ENCODE measurements at regions not wholly inside any gene's neighbourhood (a gene's known extent, or its start where the extent isn't known, plus 50 kb on each side); places are given as distances from the start of the nearest gene placed in this dataset.
"Not testable (repeated sequence)": the region's sequence is repeated elsewhere in the genome, so short reads cannot be mapped to it uniquely, and the experiment has no call there.

- DNase-seq, result no peak
These were observed 80.8 kb upstream of the RNU6-1 start for GRCh38 chr15:67920524-67921240.

GRCh38 chr15:67922106-67922675 lies 82.3 kb upstream of the RNU6-1 start:
- no peak for DNase-seq

DNA sequence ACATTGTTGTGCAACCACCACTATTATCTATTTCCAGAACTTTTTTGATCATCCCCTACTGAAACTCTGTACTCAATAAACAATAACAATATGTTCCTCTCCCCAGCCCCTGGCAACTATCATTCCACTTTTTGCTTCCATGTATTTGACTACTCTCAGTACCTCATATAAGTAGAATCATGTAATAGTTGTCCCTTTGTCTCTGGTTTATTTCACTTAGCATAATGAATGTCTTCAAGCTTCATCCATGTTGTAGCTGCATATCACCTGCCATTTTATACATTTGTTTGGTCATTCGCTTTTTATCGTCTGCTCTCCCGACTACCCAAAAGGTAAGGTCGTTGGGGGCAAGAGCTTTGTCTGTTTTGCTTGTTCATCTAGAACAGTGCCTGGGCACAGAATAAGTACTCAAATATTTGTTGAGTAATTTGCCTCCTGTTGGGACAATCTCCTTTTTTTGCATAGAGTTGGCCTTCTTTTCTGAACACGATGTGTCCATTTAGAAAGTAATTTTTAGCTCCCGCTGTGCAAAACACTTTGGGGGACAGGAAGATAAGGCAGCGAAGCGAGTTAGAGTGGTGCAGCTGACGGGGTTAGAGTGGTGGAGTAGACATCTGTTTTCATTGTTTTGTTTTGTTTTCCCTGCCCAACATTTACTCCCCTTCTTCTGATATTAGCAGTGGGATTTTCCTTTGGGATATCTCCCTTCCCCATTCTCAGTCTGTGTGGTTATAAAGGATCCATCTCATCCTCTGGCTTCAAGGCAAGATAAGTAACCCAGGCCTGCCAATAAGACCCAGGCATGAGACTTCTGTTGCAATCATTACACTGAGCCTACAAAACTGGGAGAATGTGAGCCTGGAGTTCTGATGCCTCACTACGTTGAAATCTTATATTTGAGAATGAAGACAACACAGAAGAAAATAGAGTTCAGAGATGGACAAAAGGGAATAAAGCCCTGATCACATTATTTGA lies 83.4 kb upstream of the RNU6-1 start:
- DNase-seq, result no peak

DNA sequence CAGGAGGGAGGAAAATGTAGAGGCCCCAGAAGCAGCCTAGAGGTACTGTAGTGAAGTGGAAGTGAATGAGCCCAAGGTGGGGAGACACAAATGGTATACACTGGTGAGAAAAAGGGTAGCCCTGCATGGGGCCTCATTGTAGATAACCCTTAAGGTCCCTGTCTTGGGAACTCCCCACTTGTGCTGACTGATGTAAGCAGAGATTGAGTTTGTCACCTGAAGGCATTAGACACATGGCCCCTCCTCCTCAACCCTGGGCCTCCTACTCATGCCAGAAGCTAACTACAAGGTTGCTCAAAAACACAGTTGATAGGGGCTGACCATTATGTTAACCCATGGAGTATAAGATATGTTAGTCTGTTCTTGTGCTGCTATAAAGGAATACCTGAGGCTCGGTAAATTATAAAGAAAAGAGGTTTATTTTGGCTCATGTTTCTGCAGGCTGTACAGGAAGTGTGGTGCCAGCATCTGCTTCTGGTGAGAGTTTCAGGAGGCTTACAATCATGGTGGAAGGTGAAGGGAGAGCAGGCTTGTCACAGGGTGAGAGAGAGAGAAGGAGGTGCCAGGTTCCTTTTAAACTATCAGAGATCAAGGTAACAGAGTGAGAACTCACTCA lies 84.6 kb upstream of the RNU6-1 start:
- no peak for DNase-seq

DNA sequence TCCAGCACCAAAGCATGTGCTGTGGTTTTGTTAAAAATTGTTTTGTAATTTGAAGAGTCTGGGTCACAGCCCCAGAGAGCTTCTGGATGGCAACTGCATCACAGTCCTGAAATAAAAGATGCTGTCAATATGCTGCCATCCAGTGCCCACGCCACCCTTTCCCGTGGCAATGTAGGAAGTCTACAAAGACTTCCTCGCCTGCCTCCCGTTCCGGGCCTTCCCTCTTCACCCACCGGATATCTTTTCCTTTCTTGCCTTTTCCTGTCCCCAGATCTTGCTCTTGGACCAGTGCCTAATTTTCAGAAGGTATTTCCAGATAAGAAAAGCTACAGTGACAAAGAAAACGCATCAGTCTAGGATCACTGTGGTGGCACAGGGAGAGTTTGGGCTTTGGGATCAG lies 85.3 kb upstream of the RNU6-1 start:
- DNase-seq, result no peak

GRCh38 chr15:67927501-67928168 lies 87.8 kb upstream of the RNU6-1 start:
- DNase-seq, result no peak

- DNase-seq, result no peak
These were observed 88.8 kb upstream of the RNU6-1 start for GRCh38 chr15:67928666-67929065.

- no peak for DNase-seq
These were observed 90.9 kb upstream of the RNU6-1 start for GRCh38 chr15:67930720-67931119.

GRCh38 chr15:67931861-67932260 lies 92.0 kb upstream of the RNU6-1 start:
- peak; percentile 56 for DNase-seq

- peak; percentile 37 for DNase-seq
These were observed 94.3 kb upstream of the RNU6-1 start for GRCh38 chr15:67934126-67934525.

DNA sequence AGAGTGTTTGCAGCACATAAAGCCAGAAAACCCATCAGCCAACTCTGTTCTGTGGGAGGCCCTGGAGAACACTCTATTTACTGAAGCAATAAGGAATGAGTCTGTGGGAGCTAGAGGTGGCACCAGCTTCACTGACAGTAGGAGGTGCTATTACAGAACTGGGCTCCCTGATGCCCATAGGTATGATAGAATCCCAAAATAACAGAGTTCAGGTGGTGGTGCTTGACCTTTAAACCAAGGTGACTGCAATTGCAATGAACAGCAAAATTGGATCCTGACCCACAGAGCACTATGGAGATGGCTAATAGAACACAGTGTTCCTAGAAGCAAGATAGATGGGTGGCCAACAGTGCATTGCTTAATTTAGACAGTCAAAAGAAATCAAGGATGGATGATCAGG lies 95.4 kb upstream of the RNU6-1 start:
- no peak for DNase-seq

DNA sequence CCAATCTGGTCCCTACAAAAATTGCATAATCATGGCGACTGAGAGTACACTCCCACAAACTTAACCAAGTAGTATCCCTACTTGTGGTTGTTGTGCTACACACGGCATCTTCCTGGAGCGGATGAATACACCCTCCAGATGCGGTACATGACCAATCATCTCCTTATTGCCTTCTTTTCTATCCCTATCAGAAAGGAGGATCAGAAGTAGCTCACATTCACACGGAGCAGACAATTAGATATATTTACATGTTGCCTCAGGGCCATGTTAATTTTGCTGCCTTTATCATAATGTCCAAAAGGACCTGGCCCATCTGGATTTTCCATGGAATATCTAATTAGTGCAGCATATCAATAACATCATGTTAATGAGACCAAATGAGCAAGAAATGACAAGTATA lies 96.4 kb upstream of the RNU6-1 start:
- no peak for DNase-seq

DNA sequence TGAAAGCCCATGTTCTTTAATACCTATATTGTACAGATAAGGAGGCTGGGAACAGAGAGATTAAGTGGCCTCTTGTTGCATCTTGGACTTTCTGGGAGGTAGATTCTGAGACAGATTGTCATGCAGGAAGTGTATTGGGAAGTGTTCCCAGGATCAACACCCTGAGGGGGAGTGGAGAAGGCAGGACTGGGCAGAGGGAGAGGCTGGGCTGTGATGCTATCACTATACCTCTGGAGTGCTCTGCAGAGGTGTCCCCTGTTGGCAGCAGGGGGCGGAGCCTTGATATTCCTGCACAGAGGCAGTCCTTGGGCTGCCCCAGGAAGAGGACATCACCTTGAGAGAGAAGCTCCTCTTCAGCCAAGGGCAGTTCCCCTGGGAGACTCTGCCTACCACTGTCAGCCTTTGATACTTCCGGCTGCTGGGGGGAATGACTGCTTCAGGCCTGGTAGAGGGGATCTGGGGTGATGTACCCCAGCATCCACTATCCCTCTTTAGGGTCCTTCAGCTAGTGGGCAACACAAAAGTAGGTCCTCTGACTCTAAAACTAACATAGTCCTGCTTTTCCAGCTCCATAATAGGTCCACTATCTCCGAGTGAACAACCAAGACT lies 97.4 kb upstream of the RNU6-1 start:
- DNase-seq, result no peak

- DNase-seq, result not testable (repeated sequence)
These were observed 99.3 kb upstream of the RNU6-1 start for GRCh38 chr15:67939179-67939578.

DNA sequence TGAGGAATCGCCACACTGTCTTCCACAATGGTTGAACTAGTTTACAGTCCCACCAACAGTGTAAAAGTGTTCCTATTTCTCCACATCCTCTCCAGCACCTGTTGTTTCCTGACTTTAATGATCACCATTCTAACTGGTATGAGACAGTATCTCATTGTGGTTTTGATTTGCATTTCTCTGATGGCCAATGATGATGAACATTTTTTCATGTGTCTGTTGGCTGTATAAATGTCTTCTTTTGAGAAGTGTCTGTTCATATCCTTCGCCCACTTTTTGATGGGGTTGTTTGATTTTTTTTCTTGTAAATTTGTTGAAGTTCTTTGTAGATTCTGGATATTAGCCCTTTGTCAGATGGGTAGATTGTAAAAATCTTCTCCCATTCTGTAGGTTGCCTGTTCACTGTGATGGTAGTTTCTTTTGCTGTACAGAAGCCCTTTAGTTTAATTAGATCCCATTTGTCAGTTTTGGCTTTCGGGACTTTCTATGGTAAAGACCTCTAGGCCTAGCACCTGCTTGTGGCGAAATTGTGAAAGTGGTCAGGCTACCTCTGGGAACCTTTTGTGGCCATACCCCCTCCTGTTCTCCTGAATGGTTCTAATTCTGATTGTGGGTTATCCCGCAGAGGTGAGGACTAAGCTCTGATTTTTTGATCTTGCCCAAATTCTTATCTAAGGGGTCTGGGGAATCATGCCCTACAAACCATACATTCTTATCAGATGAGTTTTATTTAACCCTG lies 99.9 kb upstream of the RNU6-1 start:
- DNase-seq, result not testable (repeated sequence)

DNA sequence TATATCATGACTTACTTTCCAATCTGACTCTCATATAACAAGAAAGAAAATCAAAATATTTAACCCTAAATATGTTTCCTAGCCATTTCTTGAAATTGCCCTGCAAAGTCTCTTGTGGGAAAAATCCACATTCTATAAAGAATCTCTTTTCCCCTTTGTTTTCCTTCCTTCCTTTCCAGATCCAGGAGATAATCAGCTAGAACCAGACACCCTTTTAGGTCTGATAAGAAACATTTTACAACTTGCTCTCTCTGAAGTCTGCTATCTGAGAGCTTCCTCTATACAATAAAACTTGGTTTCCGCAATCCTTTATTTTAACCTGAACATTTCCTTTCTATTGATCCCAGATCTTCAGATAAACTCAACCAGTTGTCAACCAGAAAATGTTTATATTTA lies 100.5 kb upstream of the RNU6-1 start:
- no peak for DNase-seq

- DNase-seq, result no peak
These were observed 101.9 kb upstream of the RNU6-1 start for GRCh38 chr15:67941648-67942310.

DNA sequence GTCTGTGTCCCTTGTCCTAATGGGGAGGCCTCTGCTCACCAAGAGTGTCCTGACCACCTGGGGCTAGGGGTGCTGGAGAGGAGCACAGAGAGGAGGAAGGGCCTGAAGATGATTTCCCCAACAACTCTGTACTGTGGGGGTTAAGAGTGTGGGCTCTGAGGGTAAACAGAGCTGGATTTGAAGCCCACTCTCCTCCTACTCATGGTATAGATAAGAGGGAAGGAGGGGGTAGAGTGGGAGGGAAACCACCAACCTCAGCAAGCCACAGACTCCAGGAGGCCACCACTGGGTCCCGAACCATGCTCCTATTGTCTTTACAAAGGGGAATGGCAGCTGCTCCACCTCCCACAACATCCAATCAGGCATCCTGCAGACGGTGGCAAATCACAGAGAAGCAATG lies 103.6 kb upstream of the RNU6-1 start:
- DNase-seq, result no peak

DNA sequence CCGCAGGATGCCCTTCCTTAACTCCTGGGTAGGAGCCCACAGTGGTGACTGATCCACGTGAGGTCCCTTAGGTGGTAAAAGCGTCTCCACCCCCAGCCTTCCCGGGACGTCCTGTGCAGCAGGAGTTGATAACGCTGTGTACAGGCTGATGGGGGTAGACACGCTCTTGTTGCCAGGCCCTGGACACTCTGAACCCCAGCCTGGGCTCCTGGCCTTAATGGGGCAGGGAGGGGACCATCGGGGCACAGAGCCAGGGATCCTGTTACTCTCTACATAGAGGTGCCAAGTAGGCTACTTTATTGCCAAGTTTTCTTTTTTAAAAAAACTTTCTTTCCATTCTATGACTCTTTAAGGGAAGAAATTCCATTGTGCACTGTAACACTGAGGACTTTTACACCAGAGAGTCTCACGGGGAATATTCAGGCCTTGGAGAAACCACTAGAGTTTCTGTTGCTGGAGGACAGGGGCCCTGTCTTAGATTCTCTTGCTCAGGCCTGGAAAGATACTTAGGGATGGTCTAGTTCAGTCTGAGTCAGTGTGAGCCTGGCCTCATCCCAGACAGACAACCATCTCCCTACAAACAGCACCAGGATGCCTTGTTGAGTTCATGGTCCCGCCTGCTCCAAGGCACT lies 104.3 kb upstream of the RNU6-1 start:
- no peak for DNase-seq

DNA sequence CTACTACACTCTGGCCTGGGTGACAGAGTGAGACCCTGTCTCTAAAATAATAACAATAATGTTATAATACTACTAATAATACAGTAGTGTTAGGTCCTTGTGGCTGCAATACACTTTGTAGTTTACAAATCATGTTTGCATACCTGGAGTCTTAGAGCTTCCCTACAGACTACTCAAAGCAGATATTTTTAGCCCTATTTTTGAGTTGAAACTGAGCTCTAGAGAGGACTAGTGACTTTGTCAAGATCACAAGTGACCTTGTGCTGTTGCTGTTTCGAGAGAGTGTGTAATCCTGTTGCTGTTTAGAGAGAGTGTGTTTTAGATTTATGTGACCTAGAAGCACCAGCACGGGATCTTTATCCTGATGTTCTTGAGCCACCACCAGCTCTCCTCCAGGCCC lies 105.3 kb upstream of the RNU6-1 start:
- no peak for DNase-seq

Data from inflammatory macrophage treated with lipopolysaccharide for 4 hours (primary cell).